Ramos (cell line): ENCODE measurements at regions not wholly inside any gene's neighbourhood (a gene's known extent, or its start where the extent isn't known, plus 50 kb on each side); places are given as distances from the start of the nearest gene placed in this dataset.

Source experiments
- in situ Hi-C: fragments of 300-500 bp; cut with MboI; formaldehyde crosslinking; loops from one replicate; pipeline ENCODE4 v1.14.3; 2022; ENCODE audit warnings: low sequenced_read_pairs; ENCODE audit not compliant: unreplicated experiment

- in situ Hi-C loops, result loop anchor here (5.0 kb wide), 1 partner anchor 52 kb away; the partner anchor contains the start of gene TEX48
Measured at GRCh38 chr9:114733816-114734215, 51.8 kb upstream of the TEX48 start.

GRCh38 chr9:114732823-114733222 is 50.8 kb upstream of the TEX48 start:
- in situ Hi-C loops, result loop anchor here (5.0 kb wide), 1 partner anchor 51 kb away; the partner anchor contains the start of gene TEX48
